ENCODE measurements at regions not wholly inside any gene's neighbourhood (a gene's known extent, or its start where the extent isn't known, plus 50 kb on each side); places are given as distances from the start of the nearest gene placed in this dataset.

- Mint-ChIP-seq H3K4me1 (no peaks in the 10 kb centered on the region), H3K27ac (no peak overlapping the region), H3K9me3 (peaks cover 5% of the 10 kb centered on the region), H3K36me3 (ENCODE audit: low read depth) (no peaks in the 10 kb centered on the region), H3K4me3 (no peak overlapping the region), H3K27me3 (ENCODE audit: low read depth) (no peaks in the 10 kb centered on the region)
- no peak for TF ChIP-seq CTCF (IDR thresholded peaks at IDR 0.05; ENCODE audit: unreplicated experiment in 3 of 3)
These were observed 1982.2 kb upstream of the C9orf72 start for GRCh38 chr9:29555502-29555901.

GRCh38 chr9:29556317-29556716, 1983.0 kb upstream of the C9orf72 start:
- Mint-ChIP-seq H3K27me3 (ENCODE audit: low read depth) (no peaks in the 10 kb centered on the region), H3K27ac (no peak overlapping the region), H3K4me1 (no peaks in the 10 kb centered on the region), H3K4me3 (no peak overlapping the region), H3K9me3 (peaks cover 5% of the 10 kb centered on the region), H3K36me3 (ENCODE audit: low read depth) (no peaks in the 10 kb centered on the region)
- TF ChIP-seq CTCF (IDR thresholded peaks at IDR 0.05; ENCODE audit: unreplicated experiment in 3 of 3) = no peak

DNA sequence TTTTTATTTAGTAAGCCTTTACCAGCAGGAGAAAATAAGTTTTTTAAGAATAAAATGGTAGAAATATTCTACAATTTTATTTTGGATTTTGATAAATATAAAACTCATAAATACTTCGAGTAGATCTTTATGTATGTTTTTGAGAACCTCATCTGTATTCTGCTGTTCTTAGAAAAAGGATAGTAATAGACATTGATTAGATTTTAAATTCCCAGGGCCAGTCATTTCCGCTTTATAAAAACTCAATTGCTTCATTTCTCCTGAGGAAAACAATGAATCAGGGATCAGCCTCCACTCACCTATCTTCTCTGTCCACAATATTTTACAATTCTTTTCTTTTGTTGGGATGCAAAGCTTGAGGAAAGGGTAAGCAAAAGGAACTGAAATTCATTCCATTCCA, 1983.5 kb upstream of the C9orf72 start:
- no peaks in the 10 kb centered on the region for H3K4me1 Mint-ChIP-seq
- no peak overlapping the region for H3K4me3 Mint-ChIP-seq
- no peaks in the 10 kb centered on the region for H3K27me3 Mint-ChIP-seq (ENCODE audit: low read depth)
- no peak for TF ChIP-seq CTCF (IDR thresholded peaks at IDR 0.05; ENCODE audit: unreplicated experiment in 3 of 3)
- H3K9me3 Mint-ChIP-seq = peaks cover 5% of the 10 kb centered on the region
- H3K36me3 Mint-ChIP-seq (ENCODE audit: low read depth) = no peaks in the 10 kb centered on the region
- H3K27ac Mint-ChIP-seq = no peak overlapping the region

- Mint-ChIP-seq H3K4me3 (no peak overlapping the region), H3K27ac (no peak overlapping the region), H3K4me1 (no peaks in the 10 kb centered on the region), H3K36me3 (ENCODE audit: low read depth) (no peaks in the 10 kb centered on the region), H3K27me3 (ENCODE audit: low read depth) (no peaks in the 10 kb centered on the region), H3K9me3 (no peaks in the 10 kb centered on the region)
- TF ChIP-seq CTCF (IDR thresholded peaks at IDR 0.05; ENCODE audit: unreplicated experiment in 3 of 3) = no peak
These were observed 1991.3 kb upstream of the C9orf72 start for GRCh38 chr9:29564564-29564963.

- Mint-ChIP-seq H3K4me3 (no peak overlapping the region), H3K27me3 (ENCODE audit: low read depth) (no peaks in the 10 kb centered on the region), H3K27ac (no peak overlapping the region), H3K9me3 (peaks cover 3% of the 10 kb centered on the region), H3K4me1 (peaks cover 7% of the 10 kb centered on the region), H3K36me3 (ENCODE audit: low read depth) (no peaks in the 10 kb centered on the region)
- TF ChIP-seq CTCF (IDR thresholded peaks at IDR 0.05; ENCODE audit: unreplicated experiment in 3 of 3) = no peak
These were observed 2001.9 kb upstream of the C9orf72 start for GRCh38 chr9:29575219-29575618.

DNA sequence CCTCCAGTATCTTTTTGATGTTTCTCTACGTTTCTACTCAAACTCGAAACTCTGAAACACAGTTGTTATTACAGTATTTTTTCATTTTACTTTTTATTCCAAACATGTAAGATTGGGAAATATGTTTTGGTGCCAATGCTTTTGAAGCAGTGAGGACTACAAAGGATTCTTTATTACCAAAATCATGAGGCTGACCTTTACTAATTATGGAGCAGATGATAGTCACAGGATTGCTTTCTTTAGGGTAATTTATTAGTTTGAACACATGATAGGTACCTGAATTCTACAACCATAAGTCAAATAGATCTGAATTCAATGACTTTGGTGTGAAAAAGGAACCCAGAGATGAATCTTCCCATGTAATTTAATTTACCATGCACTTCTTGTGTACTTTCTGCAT, 2015.1 kb upstream of the C9orf72 start:
- no peak overlapping the region for H3K27ac Mint-ChIP-seq
- H3K9me3 Mint-ChIP-seq = peaks cover 9% of the 10 kb centered on the region
- no peaks in the 10 kb centered on the region for H3K27me3 Mint-ChIP-seq (ENCODE audit: low read depth)
- TF ChIP-seq CTCF (IDR thresholded peaks at IDR 0.05; ENCODE audit: unreplicated experiment in 3 of 3) = no peak
- H3K4me3 Mint-ChIP-seq = no peak overlapping the region
- H3K4me1 Mint-ChIP-seq = no peaks in the 10 kb centered on the region
- H3K36me3 Mint-ChIP-seq (ENCODE audit: low read depth) = no peaks in the 10 kb centered on the region
